PFSK-1 (cell line): ENCODE measurements at regions not wholly inside any gene's neighbourhood (a gene's known extent, or its start where the extent isn't known, plus 50 kb on each side); places are given as distances from the start of the nearest gene placed in this dataset.

ENCODE experiments used
- TAF1 ChIP-seq: IDR thresholded peaks from 2 replicates; pipeline ENCODE4 v1.6.1; 2012; ENCODE audit warnings: low read length, control low read depth, borderline replicate concordance; ENCODE audit not compliant: insufficient read depth
- TF ChIP-seq, protein P1 (sequence below), 2 experiments: IDR thresholded peaks; 2 replicates each; pipeline versions ENCODE4 v1.6.1 to v1.8.0; 2011 to 2012; ENCODE audit warnings: low read depth in 2 of 2, low read length in 2 of 2, control low read depth in 1 of 2, inconsistent platforms in 1 of 2, mild to moderate bottlenecking in 1 of 2, moderate library complexity in 1 of 2; ENCODE audit not compliant: insufficient read depth in 1 of 2

DNA sequence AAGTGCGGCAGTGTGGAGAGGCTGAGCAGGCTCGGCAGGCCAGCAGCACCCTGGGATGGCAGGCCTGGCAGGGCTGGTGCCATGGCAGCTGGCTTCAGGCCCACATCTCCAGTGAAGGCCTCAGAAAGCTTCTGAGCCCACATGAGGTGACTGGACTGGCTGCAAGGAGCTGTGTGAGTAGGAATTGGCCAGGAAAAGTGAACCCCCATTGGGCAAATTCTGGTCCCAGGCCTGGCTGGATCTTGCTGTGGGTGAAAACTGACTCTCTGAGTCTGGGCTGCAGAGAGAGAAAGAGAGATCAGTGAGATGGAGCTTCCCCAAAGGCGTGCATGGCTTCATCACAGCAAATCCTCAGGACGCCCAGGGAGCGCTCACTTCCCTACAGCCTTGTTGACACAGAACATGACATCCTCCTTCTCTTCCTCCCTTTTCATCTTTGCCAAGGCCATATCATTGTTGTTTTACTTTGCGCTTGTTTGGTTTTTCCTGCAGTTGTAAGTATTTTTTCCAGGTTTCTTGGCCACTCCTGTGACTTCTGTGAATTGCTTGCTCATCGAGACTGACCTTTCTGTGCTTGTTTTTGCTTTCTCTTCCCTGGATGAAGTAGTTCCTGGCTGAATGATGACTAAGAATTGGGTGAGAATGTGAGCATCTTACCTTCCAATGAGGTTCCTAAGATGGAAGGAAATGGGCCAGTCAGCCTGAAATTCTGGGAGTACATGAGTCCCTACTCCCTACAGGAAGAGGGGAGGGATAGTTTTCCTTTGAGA is 299.1 kb downstream of the TLE3 start:
- no peak for TF ChIP-seq TAF1
- TF ChIP-seq, protein P1, sequence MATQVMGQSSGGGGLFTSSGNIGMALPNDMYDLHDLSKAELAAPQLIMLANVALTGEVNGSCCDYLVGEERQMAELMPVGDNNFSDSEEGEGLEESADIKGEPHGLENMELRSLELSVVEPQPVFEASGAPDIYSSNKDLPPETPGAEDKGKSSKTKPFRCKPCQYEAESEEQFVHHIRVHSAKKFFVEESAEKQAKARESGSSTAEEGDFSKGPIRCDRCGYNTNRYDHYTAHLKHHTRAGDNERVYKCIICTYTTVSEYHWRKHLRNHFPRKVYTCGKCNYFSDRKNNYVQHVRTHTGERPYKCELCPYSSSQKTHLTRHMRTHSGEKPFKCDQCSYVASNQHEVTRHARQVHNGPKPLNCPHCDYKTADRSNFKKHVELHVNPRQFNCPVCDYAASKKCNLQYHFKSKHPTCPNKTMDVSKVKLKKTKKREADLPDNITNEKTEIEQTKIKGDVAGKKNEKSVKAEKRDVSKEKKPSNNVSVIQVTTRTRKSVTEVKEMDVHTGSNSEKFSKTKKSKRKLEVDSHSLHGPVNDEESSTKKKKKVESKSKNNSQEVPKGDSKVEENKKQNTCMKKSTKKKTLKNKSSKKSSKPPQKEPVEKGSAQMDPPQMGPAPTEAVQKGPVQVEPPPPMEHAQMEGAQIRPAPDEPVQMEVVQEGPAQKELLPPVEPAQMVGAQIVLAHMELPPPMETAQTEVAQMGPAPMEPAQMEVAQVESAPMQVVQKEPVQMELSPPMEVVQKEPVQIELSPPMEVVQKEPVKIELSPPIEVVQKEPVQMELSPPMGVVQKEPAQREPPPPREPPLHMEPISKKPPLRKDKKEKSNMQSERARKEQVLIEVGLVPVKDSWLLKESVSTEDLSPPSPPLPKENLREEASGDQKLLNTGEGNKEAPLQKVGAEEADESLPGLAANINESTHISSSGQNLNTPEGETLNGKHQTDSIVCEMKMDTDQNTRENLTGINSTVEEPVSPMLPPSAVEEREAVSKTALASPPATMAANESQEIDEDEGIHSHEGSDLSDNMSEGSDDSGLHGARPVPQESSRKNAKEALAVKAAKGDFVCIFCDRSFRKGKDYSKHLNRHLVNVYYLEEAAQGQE (IDR thresholded peaks at IDR 0.05; ENCODE audit: insufficient read depth in 1 of 2, low read depth in 2 of 2, low read length in 2 of 2) = no peak
